Fibroblast of the aortic adventitia (primary cell): ENCODE measurements at regions not wholly inside any gene's neighbourhood (a gene's known extent, or its start where the extent isn't known, plus 50 kb on each side); places are given as distances from the start of the nearest gene placed in this dataset.

Experiments
- DNase-seq: peaks from one replicate; pipeline ENCODE4 v3.0.0-alpha.2; 2010; ENCODE audit warnings: low read depth
- H3K4me3 ChIP-seq: 2 replicates; pipeline ENCODE4 v1.5.1; 2011; ENCODE audit warnings: low read depth, mild to moderate bottlenecking, control low read depth, low read length, moderate library complexity
- TF ChIP-seq, protein P1 (sequence below): IDR thresholded peaks from 2 replicates; pipeline ENCODE4 v1.5.1; 2011; ENCODE audit warnings: mild to moderate bottlenecking, low read length, control low read depth, inconsistent platforms; ENCODE audit not compliant: insufficient read depth

- TF ChIP-seq, protein P1, sequence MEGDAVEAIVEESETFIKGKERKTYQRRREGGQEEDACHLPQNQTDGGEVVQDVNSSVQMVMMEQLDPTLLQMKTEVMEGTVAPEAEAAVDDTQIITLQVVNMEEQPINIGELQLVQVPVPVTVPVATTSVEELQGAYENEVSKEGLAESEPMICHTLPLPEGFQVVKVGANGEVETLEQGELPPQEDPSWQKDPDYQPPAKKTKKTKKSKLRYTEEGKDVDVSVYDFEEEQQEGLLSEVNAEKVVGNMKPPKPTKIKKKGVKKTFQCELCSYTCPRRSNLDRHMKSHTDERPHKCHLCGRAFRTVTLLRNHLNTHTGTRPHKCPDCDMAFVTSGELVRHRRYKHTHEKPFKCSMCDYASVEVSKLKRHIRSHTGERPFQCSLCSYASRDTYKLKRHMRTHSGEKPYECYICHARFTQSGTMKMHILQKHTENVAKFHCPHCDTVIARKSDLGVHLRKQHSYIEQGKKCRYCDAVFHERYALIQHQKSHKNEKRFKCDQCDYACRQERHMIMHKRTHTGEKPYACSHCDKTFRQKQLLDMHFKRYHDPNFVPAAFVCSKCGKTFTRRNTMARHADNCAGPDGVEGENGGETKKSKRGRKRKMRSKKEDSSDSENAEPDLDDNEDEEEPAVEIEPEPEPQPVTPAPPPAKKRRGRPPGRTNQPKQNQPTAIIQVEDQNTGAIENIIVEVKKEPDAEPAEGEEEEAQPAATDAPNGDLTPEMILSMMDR: no peak
- no peak overlapping the region for H3K4me3 ChIP-seq
- no peak for DNase-seq
Measured at GRCh38 chr5:89425062-89425461, 542.1 kb upstream of the MEF2C start.

DNA sequence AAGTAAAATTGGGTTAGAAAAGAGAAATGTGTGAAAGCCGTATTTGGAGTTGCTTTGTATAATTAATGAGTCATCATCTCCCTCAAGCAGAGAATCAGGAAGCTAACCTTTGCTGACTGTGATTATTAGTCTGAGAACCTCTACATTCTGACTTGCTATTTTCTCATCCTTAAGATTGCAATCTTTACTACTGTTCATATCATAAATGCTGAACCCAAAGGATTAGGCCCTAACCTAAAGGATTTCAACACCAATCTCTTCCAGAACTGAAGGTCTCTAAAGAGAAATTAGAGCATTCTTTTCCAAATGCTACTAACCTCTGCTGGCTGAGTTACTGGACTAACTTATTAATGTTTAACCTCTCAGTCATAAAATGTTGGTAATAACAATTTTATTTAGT, 538.1 kb upstream of the MEF2C start:
- H3K4me3 ChIP-seq: no peak overlapping the region
- TF ChIP-seq, protein P1: no peak
- peak; percentile 8 for DNase-seq

DNA sequence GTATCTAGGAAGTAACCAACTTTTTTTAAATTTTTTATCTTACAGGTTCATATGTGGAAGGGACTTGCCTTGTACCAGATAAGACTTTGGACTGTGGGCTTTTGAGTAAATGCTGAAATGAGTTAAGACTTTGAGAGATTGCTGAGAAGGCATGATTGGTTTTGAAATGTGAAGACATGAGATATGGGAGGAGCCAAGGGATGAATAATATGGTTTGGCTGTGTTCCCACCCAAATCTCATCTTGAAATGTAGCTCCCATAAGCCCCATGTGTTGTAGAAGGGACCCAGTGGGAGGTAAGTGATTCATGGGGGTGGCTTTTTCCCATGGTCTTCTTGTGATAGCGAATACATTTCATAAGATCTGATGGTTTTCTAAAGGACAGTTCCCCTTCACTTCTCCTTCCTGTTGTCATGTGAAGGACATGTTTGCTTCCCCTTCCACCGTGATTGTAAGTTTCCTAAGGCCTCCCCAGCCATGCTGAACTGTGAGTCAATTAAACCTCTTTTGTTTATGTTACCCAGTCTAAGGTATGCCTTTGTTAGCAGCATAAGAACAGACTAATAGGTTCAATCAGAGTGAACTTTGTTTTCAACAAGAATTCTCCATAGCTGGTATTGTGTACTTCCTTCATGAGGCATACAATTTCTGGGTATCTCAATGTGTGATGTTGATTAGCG, 535.6 kb upstream of the MEF2C start:
- no peak for DNase-seq
- TF ChIP-seq, protein P1: no peak
- H3K4me3 ChIP-seq: no peak overlapping the region

DNA sequence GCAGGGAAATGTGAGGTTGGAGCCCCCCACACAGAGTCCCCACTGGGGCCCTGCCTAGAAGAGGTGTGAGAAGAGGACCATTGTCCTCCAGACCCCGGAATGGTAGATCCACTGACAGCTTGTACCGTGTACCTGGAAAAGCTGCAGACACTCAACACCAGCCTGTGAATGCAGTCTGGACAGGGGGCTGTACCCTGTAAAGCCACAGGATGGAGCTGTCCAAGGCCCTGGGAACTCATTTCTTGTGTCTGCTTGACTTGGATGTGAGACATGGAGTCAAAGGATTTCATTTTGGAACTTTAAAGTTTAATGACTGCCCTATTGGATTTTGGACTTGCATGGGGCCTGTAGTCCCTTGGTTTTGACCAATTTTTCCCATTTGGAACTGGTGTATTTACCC, 535.0 kb upstream of the MEF2C start:
- TF ChIP-seq, protein P1: no peak
- H3K4me3 ChIP-seq: no peak overlapping the region
- no peak for DNase-seq

GRCh38 chr5:89417515-89417914, 534.5 kb upstream of the MEF2C start:
- DNase-seq: no peak

DNA sequence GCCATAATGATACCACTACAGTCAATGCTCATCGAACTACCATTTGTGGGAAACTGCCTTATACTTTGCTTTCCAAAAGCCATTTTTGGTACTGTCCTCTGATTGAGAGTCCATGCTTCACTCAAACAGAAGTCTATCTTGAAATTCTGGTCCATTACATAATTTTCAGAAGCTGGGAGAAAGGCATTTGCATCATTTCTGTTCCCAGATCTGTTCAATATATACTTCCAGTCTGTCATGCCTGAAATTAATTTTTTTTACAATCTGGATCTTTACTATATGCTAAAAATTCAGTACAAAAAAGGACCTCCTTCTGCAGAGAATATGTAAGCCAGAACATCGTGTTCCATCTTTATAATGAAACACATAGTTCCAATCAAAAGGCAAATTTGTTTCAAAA, 528.9 kb upstream of the MEF2C start:
- DNase-seq: no peak
- TF ChIP-seq, protein P1: no peak
- no peak overlapping the region for H3K4me3 ChIP-seq

More at GRCh38 chr5:89417515-89417914, 534.5 kb upstream of the MEF2C start:
- no peak overlapping the region for H3K4me3 ChIP-seq
- TF ChIP-seq, protein P1: no peak

- DNase-seq: no peak
- TF ChIP-seq, protein P1: no peak
Measured at GRCh38 chr5:89407054-89407453, 524.1 kb upstream of the MEF2C start.

More at GRCh38 chr5:89407054-89407453, 524.1 kb upstream of the MEF2C start:
- no peak overlapping the region for H3K4me3 ChIP-seq
